Stimulated activated CD4-positive, alpha-beta T cell treated with anti-CD3 and anti-CD28 coated beads, Interleukin-1b, Interleukin-23, amount 100 ng/mL, for 48 hours (primary cell): ENCODE measurements at regions not wholly inside any gene's neighbourhood (a gene's known extent, or its start where the extent isn't known, plus 50 kb on each side); places are given as distances from the start of the nearest gene placed in this dataset.

Experiments used
- DNase-seq: peaks from one replicate; pipeline ENCODE4 v3.0.0-alpha.2; 2020

GRCh38 chr2:9135822-9136558 lies 70.6 kb upstream of the ASAP2 start:
- no peak for DNase-seq

GRCh38 chr2:9127316-9127715 lies 79.3 kb upstream of the ASAP2 start:
- no peak for DNase-seq

- DNase-seq, result no peak
Observed at GRCh38 chr2:9126540-9126939, 80.1 kb upstream of the ASAP2 start.

- DNase-seq, result no peak
Observed at GRCh38 chr2:9124231-9124741, 82.3 kb upstream of the ASAP2 start.

GRCh38 chr2:9123069-9123468 lies 83.5 kb upstream of the ASAP2 start:
- DNase-seq, result no peak

- no peak for DNase-seq
Observed at GRCh38 chr2:9122367-9122766, 84.2 kb upstream of the ASAP2 start.

GRCh38 chr2:9118383-9118960 lies 88.1 kb upstream of the ASAP2 start:
- no peak for DNase-seq

GRCh38 chr2:9115229-9115628 lies 91.4 kb upstream of the ASAP2 start:
- DNase-seq, result no peak

GRCh38 chr2:9114458-9114857 lies 92.2 kb upstream of the ASAP2 start:
- DNase-seq, result no peak

GRCh38 chr2:9113916-9114315 lies 92.7 kb upstream of the ASAP2 start:
- no peak for DNase-seq

- no peak for DNase-seq
Observed at GRCh38 chr2:9113262-9113661, 93.3 kb upstream of the ASAP2 start.

- DNase-seq, result no peak
Observed at GRCh38 chr2:9112079-9112721, 94.4 kb upstream of the ASAP2 start.

- DNase-seq, result no peak
Observed at GRCh38 chr2:9110893-9111569, 95.6 kb upstream of the ASAP2 start.

GRCh38 chr2:9110346-9110884 lies 96.2 kb upstream of the ASAP2 start:
- DNase-seq, result no peak

GRCh38 chr2:9109871-9110270 lies 96.7 kb upstream of the ASAP2 start:
- no peak for DNase-seq

- no peak for DNase-seq
Observed at GRCh38 chr2:9108210-9108967, 98.2 kb upstream of the ASAP2 start.

GRCh38 chr2:9107168-9108025 lies 99.2 kb upstream of the ASAP2 start:
- DNase-seq, result no peak

GRCh38 chr2:9106338-9107167 lies 100.1 kb upstream of the ASAP2 start:
- no peak for DNase-seq

GRCh38 chr2:9105601-9106337 lies 100.8 kb upstream of the ASAP2 start:
- DNase-seq, result no peak
